ENCODE measurements at regions not wholly inside any gene's neighbourhood (a gene's known extent, or its start where the extent isn't known, plus 50 kb on each side); places are given as distances from the start of the nearest gene placed in this dataset.
"Not testable (repeated sequence)": the region's sequence is repeated elsewhere in the genome, so short reads cannot be mapped to it uniquely, and the experiment has no call there.

- no peak for DNase-seq
Observed at GRCh38 chr20:40894237-40894630, 134.4 kb upstream of the TOP1 start.

- no peak for DNase-seq
Observed at GRCh38 chr20:40895182-40895581, 133.4 kb upstream of the TOP1 start.

GRCh38 chr20:40896814-40897700, 131.6 kb upstream of the TOP1 start:
- no peak for DNase-seq

GRCh38 chr20:40899344-40899743, 129.3 kb upstream of the TOP1 start:
- DNase-seq = no peak

- no peak for DNase-seq
Observed at GRCh38 chr20:40900666-40901215, 127.9 kb upstream of the TOP1 start.

GRCh38 chr20:40902661-40903060, 126.0 kb upstream of the TOP1 start:
- DNase-seq = no peak

GRCh38 chr20:40908309-40908708, 120.3 kb upstream of the TOP1 start:
- DNase-seq = no peak

- DNase-seq = not testable (repeated sequence)
Observed at GRCh38 chr20:40909489-40909888, 119.1 kb upstream of the TOP1 start.

GRCh38 chr20:40910436-40910835, 118.2 kb upstream of the TOP1 start:
- not testable (repeated sequence) for DNase-seq

- not testable (repeated sequence) for DNase-seq
Observed at GRCh38 chr20:40911152-40911551, 117.5 kb upstream of the TOP1 start.

- no peak for DNase-seq
Observed at GRCh38 chr20:40913224-40914185, 115.1 kb upstream of the TOP1 start.

- no peak for DNase-seq
Observed at GRCh38 chr20:40915756-40916155, 112.9 kb upstream of the TOP1 start.

GRCh38 chr20:40916276-40916675, 112.3 kb upstream of the TOP1 start:
- DNase-seq = no peak

GRCh38 chr20:40920291-40920690, 108.3 kb upstream of the TOP1 start:
- no peak for DNase-seq

- peak; percentile 33 for DNase-seq
Observed at GRCh38 chr20:40922865-40923264, 105.8 kb upstream of the TOP1 start.

- no peak for DNase-seq
Observed at GRCh38 chr20:40925829-40926510, 102.7 kb upstream of the TOP1 start.

GRCh38 chr20:40926928-40927327, 101.7 kb upstream of the TOP1 start:
- DNase-seq = no peak

GRCh38 chr20:40930561-40930960, 98.1 kb upstream of the TOP1 start:
- no peak for DNase-seq

- no peak for DNase-seq
Observed at GRCh38 chr20:40931410-40932044, 97.1 kb upstream of the TOP1 start.

- no peak for DNase-seq
Observed at GRCh38 chr20:40932436-40932835, 96.2 kb upstream of the TOP1 start.

- DNase-seq = peak; percentile 65
Observed at GRCh38 chr20:40933758-40934157, 94.9 kb upstream of the TOP1 start.

GRCh38 chr20:40938020-40938419, 90.6 kb upstream of the TOP1 start:
- DNase-seq = no peak

Measured in activated CD4-positive, alpha-beta T cell treated with anti-CD3 and anti-CD28 coated beads, Interleukin-10, Interleukin-2, amounts not matched to agents 100 ng/mL and 50 ng/mL, durations not matched to agents 16 hours and 8 hours (primary cell).